ENCODE measurements at regions not wholly inside any gene's neighbourhood (a gene's known extent, or its start where the extent isn't known, plus 50 kb on each side); places are given as distances from the start of the nearest gene placed in this dataset.

- ATAC-seq (ENCODE audit: low FRiP score in 2 of 2) (no peak), DNase-seq (no peak)
- Histone ChIP-seq H3K27ac (no peak overlapping the region), H3K4me3 (no peak overlapping the region), H3K4me1 (no peaks in the 10 kb centered on the region), H3K27me3 (no peaks in the 10 kb centered on the region), H3K9me3 (no peaks in the 10 kb centered on the region), H3K36me3 (no peaks in the 10 kb centered on the region)
- no peak for TF ChIP-seq CTCF (IDR thresholded peaks at IDR 0.05)
- no peak for TF ChIP-seq POLR2AphosphoS5 (IDR thresholded peaks at IDR 0.05)
- TF ChIP-seq EP300 (IDR thresholded peaks at IDR 0.05): no peak
- no peak for TF ChIP-seq POLR2A (IDR thresholded peaks at IDR 0.05)
- WGBS, 2 donors: 97 to 98% methylated on average over 2 of the region's 2 CpGs
These were observed 92.4 kb upstream of the ERG start for GRCh38 chr21:38590449-38591217.

GRCh38 chr21:38591218-38591537 lies 92.9 kb upstream of the ERG start:
- no peak overlapping the region for H3K4me3 ChIP-seq
- H3K27ac ChIP-seq: no peak overlapping the region
- no peaks in the 10 kb centered on the region for H3K9me3 ChIP-seq
- ATAC-seq (ENCODE audit: low FRiP score in 2 of 2): peak in 1 of 2 donors; percentile 39
- no peaks in the 10 kb centered on the region for H3K27me3 ChIP-seq
- no peaks in the 10 kb centered on the region for H3K4me1 ChIP-seq
- no peak for DNase-seq
- 93 to 100% methylated on average over 1 of the region's 1 CpG for WGBS, 2 donors
- TF ChIP-seq CTCF (IDR thresholded peaks at IDR 0.05) (no peak), POLR2AphosphoS5 (IDR thresholded peaks at IDR 0.05) (no peak), POLR2A (IDR thresholded peaks at IDR 0.05) (no peak), EP300 (IDR thresholded peaks at IDR 0.05) (no peak)
- H3K36me3 ChIP-seq: no peaks in the 10 kb centered on the region

GRCh38 chr21:38596264-38597042 lies 98.2 kb upstream of the ERG start:
- ATAC-seq (ENCODE audit: low FRiP score in 2 of 2) (no peak), DNase-seq (no peak)
- Histone ChIP-seq H3K9me3 (no peaks in the 10 kb centered on the region), H3K27ac (no peak overlapping the region), H3K4me3 (no peak overlapping the region), H3K4me1 (no peaks in the 10 kb centered on the region), H3K36me3 (no peaks in the 10 kb centered on the region), H3K27me3 (no peaks in the 10 kb centered on the region)
- WGBS, 2 donors: 66 to 69% methylated on average over 4 of the region's 4 CpGs
- no peak for TF ChIP-seq CTCF (IDR thresholded peaks at IDR 0.05)
- TF ChIP-seq EP300 (IDR thresholded peaks at IDR 0.05): no peak
- TF ChIP-seq POLR2AphosphoS5 (IDR thresholded peaks at IDR 0.05): no peak
- TF ChIP-seq POLR2A (IDR thresholded peaks at IDR 0.05): no peak

- ATAC-seq (ENCODE audit: low FRiP score in 2 of 2): no peak
- no peak for TF ChIP-seq EP300 (IDR thresholded peaks at IDR 0.05)
- TF ChIP-seq POLR2A (IDR thresholded peaks at IDR 0.05): no peak
- no peak for TF ChIP-seq CTCF (IDR thresholded peaks at IDR 0.05)
- TF ChIP-seq POLR2AphosphoS5 (IDR thresholded peaks at IDR 0.05): no peak
- H3K4me3 ChIP-seq: no peak overlapping the region
- H3K9me3 ChIP-seq: no peaks in the 10 kb centered on the region
- 52 to 60% methylated on average over 2 of the region's 2 CpGs for WGBS, 2 donors
- no peak overlapping the region for H3K27ac ChIP-seq
- no peaks in the 10 kb centered on the region for H3K27me3 ChIP-seq
- no peak for DNase-seq
- H3K36me3 ChIP-seq: no peaks in the 10 kb centered on the region
- H3K4me1 ChIP-seq: no peaks in the 10 kb centered on the region
These were observed 99.1 kb upstream of the ERG start for GRCh38 chr21:38597421-38597820.
